ENCODE measurements at regions not wholly inside any gene's neighbourhood (a gene's known extent, or its start where the extent isn't known, plus 50 kb on each side); places are given as distances from the start of the nearest gene placed in this dataset.

GRCh38 chr18:47316924-47317323, 65.5 kb upstream of the SKOR2 start:
- DNase-seq = no peak

DNA sequence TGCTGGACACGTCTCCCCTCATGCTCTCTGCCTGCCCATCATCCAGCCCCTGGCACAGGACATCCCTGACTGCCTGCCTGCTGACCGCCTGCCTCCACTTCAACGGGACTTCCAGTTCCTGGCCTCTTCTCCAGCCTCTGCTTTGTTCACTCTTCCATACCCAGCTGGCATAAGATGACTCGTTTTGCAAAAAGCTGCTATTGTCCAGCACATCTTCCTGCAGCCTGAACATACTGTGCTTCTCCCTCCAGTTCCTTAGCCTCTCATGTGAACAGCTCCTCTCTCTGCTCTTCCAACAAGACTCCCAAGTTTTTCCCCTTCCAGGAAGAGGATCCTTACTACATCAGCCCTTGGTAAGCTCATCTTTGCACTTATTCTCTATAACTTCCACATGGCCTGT, 62.4 kb upstream of the SKOR2 start:
- DNase-seq = no peak

- DNase-seq = no peak
These were observed 60.1 kb upstream of the SKOR2 start for GRCh38 chr18:47311585-47311984.

Measured in inflammatory macrophage treated with lipopolysaccharide for 4 hours (primary cell).